IMR-90 (cell line): ENCODE measurements at regions not wholly inside any gene's neighbourhood (a gene's known extent, or its start where the extent isn't known, plus 50 kb on each side); places are given as distances from the start of the nearest gene placed in this dataset.

Experiments
- ATAC-seq: fragments of 200-7000 bp; cut with Tn5 transposase; 2 replicates; pipeline ENCODE4 v1.9.1; 2020; ENCODE audit warnings: low read depth, mild to moderate bottlenecking, moderate library complexity
- BruUV-seq: library from RNA; stranded (reverse); fragments of 400-500 nt; replicated peaks from 2 replicates; lab custom pipeline; 2021; lab: Mats Ljungman, UMichigan
- CTCF ChIA-PET: fragments of 300-600 bp; formaldehyde crosslinking; extraction: SDS; loops from one replicate; lab custom pipeline; 2021; ENCODE audit warnings: antibody characterized with exemption; lab: Yijun Ruan, JAX
- POLR2A ChIA-PET: fragments of 300-600 bp; sonication (Branson Sonifier 250); formaldehyde crosslinking; loops from one replicate; lab custom pipeline; 2022; ENCODE audit warnings: antibody characterized with exemption; ENCODE audit not compliant: unreplicated experiment; lab: Charles Lee
- DNase-seq: peaks from one replicate; pipeline ENCODE4 v3.0.0; 2013
- H2AFZ ChIP-seq: replicated peaks from 2 replicates; pipeline ENCODE3; 2013; ENCODE audit warnings: low read length, mild to moderate bottlenecking; ENCODE audit not compliant: poor library complexity
- H2AK5ac ChIP-seq: 2 replicates; pipeline ENCODE4 v1.6.1; 2013; ENCODE audit warnings: low read depth, low read length, inconsistent platforms
- H2AK9ac ChIP-seq: replicated peaks from 2 replicates; pipeline ENCODE3; 2013; ENCODE audit warnings: mild to moderate bottlenecking, low read depth, low read length, moderate library complexity; ENCODE audit not compliant: poor library complexity
- H2BK120ac ChIP-seq: 2 replicates; pipeline ENCODE4 v1.6.1; 2013; ENCODE audit warnings: low read depth, low read length, inconsistent platforms
- H2BK15ac ChIP-seq: 3 replicates; pipeline ENCODE4 v1.6.1; 2013; ENCODE audit warnings: low read depth, low read length, inconsistent platforms
- H2BK20ac ChIP-seq: 2 replicates; pipeline ENCODE4 v1.6.1; 2013; ENCODE audit warnings: low read depth, mild to moderate bottlenecking, inconsistent platforms, low read length, moderate library complexity
- H2BK5ac ChIP-seq: 2 replicates; pipeline ENCODE4 v1.6.1; 2013; ENCODE audit warnings: mild to moderate bottlenecking, low read depth, low read length, inconsistent platforms; ENCODE audit not compliant: poor library complexity, severe bottlenecking
- H3K14ac ChIP-seq: replicated peaks from 2 replicates; pipeline ENCODE4 v1.6.1; 2013; ENCODE audit warnings: low read depth, low read length, inconsistent platforms
- H3K18ac ChIP-seq: 2 replicates; pipeline ENCODE4 v1.6.1; 2013; ENCODE audit warnings: low read depth, low read length, control low read depth
- H3K23ac ChIP-seq: 2 replicates; pipeline ENCODE4 v1.6.1; 2013; ENCODE audit warnings: low read depth, low read length, inconsistent platforms
- H3K27ac ChIP-seq: 2 replicates; pipeline ENCODE4 v1.5.1; 2013; ENCODE audit warnings: mild to moderate bottlenecking, control low read depth, low read length; ENCODE audit not compliant: insufficient read depth
- H3K27me3 ChIP-seq: 2 replicates; pipeline ENCODE4 v1.6.1; 2013; ENCODE audit warnings: low read length; ENCODE audit not compliant: control insufficient read depth, insufficient read depth
- H3K36me3 ChIP-seq: 2 replicates; pipeline ENCODE4 v1.6.1; 2013; ENCODE audit warnings: low read length, mixed read lengths; ENCODE audit not compliant: control insufficient read depth, insufficient read depth
- H3K4ac ChIP-seq: 2 replicates; pipeline ENCODE4 v1.6.1; 2013; ENCODE audit warnings: low read depth, low read length, inconsistent platforms
- H3K4me1 ChIP-seq: 2 replicates; pipeline ENCODE4 v1.6.1; 2013; ENCODE audit warnings: low read length, mixed read lengths; ENCODE audit not compliant: control insufficient read depth, insufficient read depth
- H3K4me2 ChIP-seq: 2 replicates; pipeline ENCODE4 v1.6.1; 2013; ENCODE audit warnings: low read depth, mild to moderate bottlenecking, control low read depth, low read length, moderate library complexity
- H3K4me3 ChIP-seq: 2 replicates; pipeline ENCODE4 v1.5.1; 2013; ENCODE audit warnings: low read depth, mild to moderate bottlenecking, control low read depth, low read length, moderate library complexity; ENCODE audit not compliant: insufficient read depth
- H3K56ac ChIP-seq: 2 replicates; pipeline ENCODE4 v1.6.1; 2013; ENCODE audit warnings: low read length, inconsistent platforms; ENCODE audit not compliant: insufficient read depth; ENCODE audit errors: extremely low read depth
- H3K79me1 ChIP-seq, 2 experiments: 2 replicates each; pipeline ENCODE4 v1.6.1; 2013; ENCODE audit warnings: low read length in 2 of 2, inconsistent platforms in 1 of 2, low read depth in 1 of 2
- H3K9ac ChIP-seq: 2 replicates; pipeline ENCODE4 v1.6.1; 2013; ENCODE audit warnings: low read depth, low read length, control low read depth
- H3K9me1 ChIP-seq: 2 replicates; pipeline ENCODE4 v1.6.1; 2013; ENCODE audit warnings: low read length, inconsistent platforms; ENCODE audit not compliant: insufficient read depth
- H3K9me3 ChIP-seq: 2 replicates; pipeline ENCODE4 v1.6.1; 2013; ENCODE audit warnings: low read length; ENCODE audit not compliant: control insufficient read depth, insufficient read depth
- H4K20me1 ChIP-seq: 2 replicates; pipeline ENCODE4 v1.6.1; 2013; ENCODE audit warnings: low read length, inconsistent platforms; ENCODE audit not compliant: insufficient read depth
- H4K5ac ChIP-seq: 2 replicates; pipeline ENCODE4 v1.6.1; 2013; ENCODE audit warnings: mild to moderate bottlenecking, low read depth, low read length, control low read depth
- H4K8ac ChIP-seq, 2 experiments: 2 replicates each; pipeline ENCODE4 v1.6.1; 2013; ENCODE audit warnings: low read depth in 2 of 2, low read length in 2 of 2, control low read depth in 1 of 2, inconsistent platforms in 1 of 2
- H4K91ac ChIP-seq: 2 replicates; pipeline ENCODE4 v1.6.1; 2013; ENCODE audit warnings: low read depth, low read length, inconsistent platforms; ENCODE audit not compliant: insufficient read depth
- BHLHE40 ChIP-seq: fragments of 150-350 bp; IDR thresholded peaks from 2 replicates; pipeline ENCODE4 v1.6.1; 2016; ENCODE audit warnings: mild to moderate bottlenecking, low read depth, low read length
- CEBPB ChIP-seq: IDR thresholded peaks from 2 replicates; pipeline ENCODE4 v1.6.1; 2012; ENCODE audit warnings: low read depth, low read length, improper control_type of control experiment
- CHD1 ChIP-seq: IDR thresholded peaks from 2 replicates; pipeline ENCODE4 v1.6.1; 2012; ENCODE audit warnings: low read depth, low read length, improper control_type of control experiment
- CTCF ChIP-seq: conservative IDR thresholded peaks from 2 replicates; pipeline ENCODE4 v1.5.1; 2012; ENCODE audit warnings: mild to moderate bottlenecking, low read depth, low read length, improper control_type of control experiment
- ELK1 ChIP-seq: fragments of 150-350 bp; IDR thresholded peaks from 2 replicates; pipeline ENCODE4 v1.6.1; 2016; ENCODE audit warnings: low read depth, mild to moderate bottlenecking, low read length, moderate library complexity, borderline replicate concordance
- FOS ChIP-seq: fragments of 150-350 bp; IDR thresholded peaks from 2 replicates; pipeline ENCODE4 v1.6.1; 2016; ENCODE audit warnings: low read depth, low read length
- MAFK ChIP-seq: IDR thresholded peaks from 2 replicates; pipeline ENCODE4 v1.6.1; 2012; ENCODE audit warnings: low read depth, low read length, improper control_type of control experiment
- MAZ ChIP-seq: IDR thresholded peaks from 2 replicates; pipeline ENCODE4 v1.6.1; 2012; ENCODE audit warnings: low read depth, mild to moderate bottlenecking, low read length, improper control_type of control experiment, moderate library complexity, borderline replicate concordance
- MXI1 ChIP-seq: IDR thresholded peaks from 2 replicates; pipeline ENCODE4 v1.6.1; 2012; ENCODE audit warnings: low read depth, mild to moderate bottlenecking, low read length, moderate library complexity, borderline replicate concordance
- NFE2L2 ChIP-seq: fragments of 150-350 bp; IDR thresholded peaks from 2 replicates; pipeline ENCODE4 v1.6.1; 2016; ENCODE audit warnings: low read depth, mild to moderate bottlenecking, low read length
- POLR2A ChIP-seq: IDR thresholded peaks from 2 replicates; pipeline ENCODE4 v1.6.1; 2012; ENCODE audit warnings: mild to moderate bottlenecking, low read depth, low read length
- RAD21 ChIP-seq: IDR thresholded peaks from 2 replicates; pipeline ENCODE4 v1.6.1; 2012; ENCODE audit warnings: low read length, improper control_type of control experiment
- RCOR1 ChIP-seq: IDR thresholded peaks from 2 replicates; pipeline ENCODE4 v1.6.1; 2012; ENCODE audit warnings: mild to moderate bottlenecking, low read length, improper control_type of control experiment; ENCODE audit not compliant: insufficient replicate concordance
- RFX5 ChIP-seq: IDR thresholded peaks from 2 replicates; pipeline ENCODE4 v1.8.0; 2012; ENCODE audit warnings: low read depth, mild to moderate bottlenecking, low read length, moderate library complexity
- SMC3 ChIP-seq: fragments of 150-350 bp; IDR thresholded peaks from 2 replicates; pipeline ENCODE4 v1.6.1; 2016; ENCODE audit warnings: low read depth, mild to moderate bottlenecking, antibody characterized with exemption, low read length, moderate library complexity
- USF2 ChIP-seq: fragments of 150-350 bp; IDR thresholded peaks from 2 replicates; pipeline ENCODE4 v1.6.1; 2017; ENCODE audit warnings: mild to moderate bottlenecking, antibody characterized with exemption, low read length, low read depth
- WGBS, 2 experiments: methylation state at CpG; one replicate each; pipeline versions ENCODE4 v1.1.5 to v1.1.7; 2013; ENCODE audit warnings: missing lambda C conversion rate in 2 of 2; ENCODE audit not compliant: insufficient read length in 1 of 2; ENCODE audit errors: extremely low coverage in 2 of 2; 5-methylcytosine and 5-hydroxymethylcytosine counted together
- dilution Hi-C: fragments of 300-500 bp; cut with HindIII; formaldehyde crosslinking; loops from one replicate; pipeline ENCODE4 v1.14.3; 2018; ENCODE audit warnings: low sequenced_read_pairs; ENCODE audit not compliant: unreplicated experiment
- in situ Hi-C: fragments of 300-500 bp; cut with MboI; formaldehyde crosslinking; loops from 3 replicates; pipeline ENCODE4 v1.14.3; 2019; ENCODE audit warnings: low sequenced_read_pairs, inconsistent platforms, mixed read lengths
- intact Hi-C: fragments of 100-400 bp; cut with micrococcal nuclease; formaldehyde crosslinking; loops from 2 replicates; pipeline ENCODE4 v1.10.0; 2022

- Histone ChIP-seq H3K18ac (no peak overlapping the region), H3K14ac (peak overlapping the region; percentile 35; the same call in 1 of the 2 replicates), H2BK20ac (peak overlapping the region; percentile 12; the same call in 1 of the 2 replicates), H2AK5ac (peak overlapping the region; percentile 48; the same call in 1 of the 2 replicates), H3K27ac (no peak overlapping the region), H2BK120ac (peak overlapping the region; percentile 53), H3K36me3 (no peaks in the 10 kb centered on the region), H3K4ac (peak overlapping the region; percentile 44; the same call in 1 of the 2 replicates), H4K20me1 (no peaks in the 10 kb centered on the region), H3K23ac (no peak overlapping the region), H3K4me3 (no peak overlapping the region), H3K27me3 (peaks cover 2% of the 10 kb centered on the region; the same call in 1 of the 2 replicates), H3K4me2 (no peak overlapping the region), H4K5ac (peak overlapping the region; percentile 37; the same call in 1 of the 2 replicates), H3K9me1 (peaks cover 20% of the 10 kb centered on the region), H2AK9ac (peak overlapping the region; percentile 37), H4K8ac (peak overlapping the region in 1 of 2 experiments; percentile 24; a peak in 1 of 4 replicates), H2BK15ac (peak overlapping the region; percentile 16; the same call in 1 of the 3 replicates), H3K79me1 (peaks cover 0 to 4% of the 10 kb centered on the region in 2 experiments; a peak in 1 of 4 replicates), H3K56ac (no peak overlapping the region), H3K9ac (no peak overlapping the region), H2AFZ (no peak overlapping the region), H4K91ac (no peak overlapping the region), H3K9me3 (no peaks in the 10 kb centered on the region), H3K4me1 (peaks cover 30% of the 10 kb centered on the region), H2BK5ac (no peak overlapping the region)
- WGBS, 2 experiments = no CpG with 5 or more reads among the region's 9 CpGs
- TF ChIP-seq ELK1 (no peak), CHD1 (no peak), MAZ (no peak), MXI1 (no peak), RCOR1 (no peak), BHLHE40 (no peak), SMC3 (no peak), RAD21 (no peak), CEBPB (no peak), POLR2A (no peak), FOS (no peak), USF2 (no peak), MAFK (no peak), CTCF (no peak), NFE2L2 (no peak), RFX5 (no peak)
- CTCF ChIA-PET = no interaction called here
- BruUV-seq = no TSS peak
- DNase-seq = no peak
- POLR2A ChIA-PET = no interaction called here
- no peak for ATAC-seq
- dilution Hi-C loops = no loop called here
- intact Hi-C loops = no loop called here
- in situ Hi-C loops = no loop called here
These were observed 161.3 kb downstream of the MACROH2A1 start for GRCh38 chr5:135237748-135238103.
